ENCODE measurements at regions not wholly inside any gene's neighbourhood (a gene's known extent, or its start where the extent isn't known, plus 50 kb on each side); places are given as distances from the start of the nearest gene placed in this dataset.

- TF ChIP-seq CTCF (IDR thresholded peaks at IDR 0.05; ENCODE audit: low read depth, low read length): no peak
- H3K4me3 ChIP-seq (ENCODE audit: low read depth, low read length): no peak overlapping the region
Observed at GRCh38 chr10:46223064-46223480, 63.7 kb upstream of the ANTXRL start.

GRCh38 chr10:46223626-46224413, 63.0 kb upstream of the ANTXRL start:
- no peak for TF ChIP-seq CTCF (IDR thresholded peaks at IDR 0.05; ENCODE audit: low read depth, low read length)
- no peak overlapping the region for H3K4me3 ChIP-seq (ENCODE audit: low read depth, low read length)

GRCh38 chr10:46224414-46224682, 62.4 kb upstream of the ANTXRL start:
- TF ChIP-seq CTCF (IDR thresholded peaks at IDR 0.05; ENCODE audit: low read depth, low read length): no peak
- no peak overlapping the region for H3K4me3 ChIP-seq (ENCODE audit: low read depth, low read length)

- H3K4me3 ChIP-seq (ENCODE audit: low read depth, low read length): no peak overlapping the region
- no peak for TF ChIP-seq CTCF (IDR thresholded peaks at IDR 0.05; ENCODE audit: low read depth, low read length)
Observed at GRCh38 chr10:46225597-46225996, 61.2 kb upstream of the ANTXRL start.

- H3K4me3 ChIP-seq (ENCODE audit: low read depth, low read length): no peak overlapping the region
- no peak for TF ChIP-seq CTCF (IDR thresholded peaks at IDR 0.05; ENCODE audit: low read depth, low read length)
Observed at GRCh38 chr10:46226232-46226631, 60.6 kb upstream of the ANTXRL start.

- no peak for TF ChIP-seq CTCF (IDR thresholded peaks at IDR 0.05; ENCODE audit: low read depth, low read length)
- no peak overlapping the region for H3K4me3 ChIP-seq (ENCODE audit: low read depth, low read length)
Observed at GRCh38 chr10:46226900-46227558, 59.8 kb upstream of the ANTXRL start.

GRCh38 chr10:46227571-46227935, 59.2 kb upstream of the ANTXRL start:
- no peak overlapping the region for H3K4me3 ChIP-seq (ENCODE audit: low read depth, low read length)

More at GRCh38 chr10:46227571-46227935, 59.2 kb upstream of the ANTXRL start:
- no peak for TF ChIP-seq CTCF (IDR thresholded peaks at IDR 0.05; ENCODE audit: low read depth, low read length)

Data from WI38 (cell line).